GM18519 (cell line): ENCODE measurements at regions not wholly inside any gene's neighbourhood (a gene's known extent, or its start where the extent isn't known, plus 50 kb on each side); places are given as distances from the start of the nearest gene placed in this dataset.

Experiments used
- ATAC-seq: cut with Tn5 transposase; IDR thresholded peaks from one replicate; pipeline ENCODE4 v1.9.1; 2021; ENCODE audit warnings: mild to moderate bottlenecking, moderate library complexity; ENCODE audit not compliant: unreplicated experiment, low FRiP score

GRCh38 chr14:53810221-53810620, 146.4 kb downstream of the BMP4 start:
- no peak for ATAC-seq

- no peak for ATAC-seq
Observed at GRCh38 chr14:53808042-53808441, 148.6 kb downstream of the BMP4 start.

- ATAC-seq = no peak
Observed at GRCh38 chr14:53807542-53807941, 149.1 kb downstream of the BMP4 start.

GRCh38 chr14:53807108-53807507, 149.5 kb downstream of the BMP4 start:
- no peak for ATAC-seq

- ATAC-seq = no peak
Observed at GRCh38 chr14:53796734-53797133, 159.9 kb downstream of the BMP4 start.

- no peak for ATAC-seq
Observed at GRCh38 chr14:53793790-53794505, 162.7 kb downstream of the BMP4 start.

- ATAC-seq = no peak
Observed at GRCh38 chr14:53792909-53793308, 163.7 kb downstream of the BMP4 start.

GRCh38 chr14:53790731-53791500, 165.7 kb downstream of the BMP4 start:
- no peak for ATAC-seq

- ATAC-seq = no peak
Observed at GRCh38 chr14:53788566-53788965, 168.1 kb downstream of the BMP4 start.

- ATAC-seq = no peak
Observed at GRCh38 chr14:53786045-53786444, 170.6 kb downstream of the BMP4 start.

- ATAC-seq = no peak
Observed at GRCh38 chr14:53784688-53785087, 171.9 kb downstream of the BMP4 start.

GRCh38 chr14:53783256-53783655, 173.4 kb downstream of the BMP4 start:
- no peak for ATAC-seq

- no peak for ATAC-seq
Observed at GRCh38 chr14:53780051-53780555, 176.5 kb downstream of the BMP4 start.

- ATAC-seq = no peak
Observed at GRCh38 chr14:53779301-53779700, 177.3 kb downstream of the BMP4 start.

- no peak for ATAC-seq
Observed at GRCh38 chr14:53778263-53778662, 178.4 kb downstream of the BMP4 start.

GRCh38 chr14:53772936-53773335, 183.7 kb downstream of the BMP4 start:
- no peak for ATAC-seq

GRCh38 chr14:53767566-53767965, 189.1 kb downstream of the BMP4 start:
- no peak for ATAC-seq

GRCh38 chr14:53766601-53767000, 190.0 kb downstream of the BMP4 start:
- no peak for ATAC-seq

- no peak for ATAC-seq
Observed at GRCh38 chr14:53766106-53766505, 190.5 kb downstream of the BMP4 start.

GRCh38 chr14:53764846-53765245, 191.8 kb downstream of the BMP4 start:
- no peak for ATAC-seq

- ATAC-seq = no peak
Observed at GRCh38 chr14:53758141-53758540, 198.5 kb downstream of the BMP4 start.

GRCh38 chr14:53757732-53758131, 198.9 kb downstream of the BMP4 start:
- ATAC-seq = no peak
